Caki2 (cell line): ENCODE measurements at regions not wholly inside any gene's neighbourhood (a gene's known extent, or its start where the extent isn't known, plus 50 kb on each side); places are given as distances from the start of the nearest gene placed in this dataset.

Experiments used
- DNase-seq: peaks from one replicate; pipeline ENCODE4 v3.0.0-alpha.2; 2015; ENCODE audit warnings: low read depth
- in situ Hi-C: cut with HindIII; loops from 2 replicates; pipeline ENCODE4 v1.10.0; 2016; ENCODE audit warnings: low sequenced_read_pairs, low pct_unique_long_range_greater_than_20kb, mixed read lengths

DNA sequence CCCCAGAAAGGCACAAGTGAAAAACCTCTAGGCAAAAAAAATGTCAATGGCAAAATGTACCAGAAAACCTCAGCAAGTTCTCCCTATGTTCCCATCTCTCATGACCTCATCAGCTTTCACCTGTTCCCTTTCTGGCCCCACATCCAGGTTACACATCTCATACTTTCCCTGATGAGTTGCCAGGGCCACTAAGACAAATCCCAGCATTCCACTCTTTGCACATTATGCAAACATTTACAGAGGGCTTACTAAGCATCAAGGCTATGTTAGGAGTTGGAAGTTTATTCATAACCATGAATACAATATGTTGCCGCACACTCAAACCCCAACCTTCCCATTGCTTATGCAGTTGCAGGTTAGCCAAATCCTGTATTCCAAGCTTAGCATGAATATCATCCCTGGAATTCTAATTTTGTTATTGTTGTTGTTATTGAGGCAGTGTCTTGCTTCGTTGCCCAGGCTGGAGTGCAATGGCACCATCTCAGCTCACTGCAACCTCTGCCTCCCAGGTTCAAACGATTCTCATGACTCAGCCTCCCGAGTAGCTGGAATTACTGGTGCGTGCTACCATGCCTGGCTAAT, 129.3 kb upstream of the UBE2E2 start:
- DNase-seq = peak; percentile 83

DNA sequence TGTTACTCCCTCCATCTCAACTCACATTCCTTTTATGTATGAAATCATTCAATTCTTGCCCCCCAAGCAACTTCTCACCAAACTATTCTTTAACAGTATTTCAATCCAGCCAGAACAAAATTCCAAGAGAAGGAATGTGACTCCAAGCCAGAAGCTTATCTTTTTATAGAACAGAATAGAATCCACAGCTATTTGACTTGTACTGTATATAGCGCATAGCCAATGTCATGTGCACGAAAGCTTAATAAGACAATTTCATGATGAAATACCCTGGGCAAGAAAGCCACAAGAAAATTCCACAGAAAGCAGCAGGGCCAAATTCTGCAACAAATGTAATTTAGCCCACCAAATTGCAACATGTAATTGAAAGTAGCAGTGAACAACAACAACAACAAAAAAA, 127.6 kb upstream of the UBE2E2 start:
- peak; percentile 4 for DNase-seq
- in situ Hi-C loops = no loop called here

More for the DNA sequence above, 129.3 kb upstream of the UBE2E2 start:
- in situ Hi-C loops = no loop called here

DNA sequence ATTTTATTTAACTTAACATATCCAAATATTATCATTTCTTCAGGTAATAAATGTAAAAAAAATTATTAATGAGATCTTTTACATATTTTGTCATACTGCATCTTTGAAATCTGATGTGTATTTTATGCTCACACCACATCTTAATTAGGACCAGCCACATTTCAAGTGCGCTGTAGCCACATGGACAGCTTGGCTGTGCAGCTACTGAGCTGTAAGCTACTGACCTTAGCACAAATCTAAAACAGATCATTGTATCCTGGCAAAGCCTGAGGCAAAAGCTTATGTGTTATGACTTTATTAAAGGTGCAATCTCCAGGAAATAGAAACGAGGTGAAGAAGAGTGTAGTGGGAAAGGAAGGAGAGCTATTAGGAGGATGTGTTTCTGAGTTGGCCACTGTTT, 126.7 kb upstream of the UBE2E2 start:
- in situ Hi-C loops = no loop called here
- DNase-seq = no peak

DNA sequence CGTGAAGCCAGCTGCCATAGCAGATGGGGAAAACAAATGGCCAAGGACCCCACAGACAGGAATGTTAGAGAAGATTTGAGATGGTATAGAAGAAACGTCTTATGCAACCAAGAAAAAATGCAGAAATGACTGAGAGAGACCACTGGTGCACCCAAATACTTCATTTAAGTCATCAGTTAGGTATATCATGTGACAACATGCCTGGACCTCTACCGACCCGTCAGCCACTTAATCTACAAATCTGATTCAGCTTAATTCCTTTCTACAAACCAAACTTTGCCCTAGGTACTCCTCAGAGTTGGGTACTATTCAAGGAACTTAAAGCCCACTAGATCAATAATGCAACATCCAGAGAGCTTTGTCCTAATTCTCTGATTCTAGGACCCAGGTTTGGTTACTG, 126.0 kb upstream of the UBE2E2 start:
- in situ Hi-C loops = no loop called here
- no peak for DNase-seq

DNA sequence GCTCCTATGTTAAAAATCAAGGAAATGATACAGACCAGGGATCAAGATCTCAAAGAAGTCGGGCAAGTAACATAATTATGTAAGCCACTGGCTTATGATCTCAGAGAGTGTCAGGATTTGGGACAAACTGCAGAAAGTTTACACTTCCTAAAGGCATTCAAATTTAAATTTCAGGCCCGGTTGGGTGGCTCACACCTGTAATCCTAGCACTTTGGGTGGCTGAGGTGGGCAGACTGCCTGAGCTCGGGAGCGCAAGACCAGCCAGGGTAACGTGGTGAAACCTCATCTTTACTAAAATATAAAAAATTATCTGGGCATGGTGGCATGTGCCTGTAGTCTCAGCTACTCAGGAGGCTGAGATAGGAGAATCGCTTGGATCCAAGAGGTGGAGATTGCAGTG, 124.4 kb upstream of the UBE2E2 start:
- no peak for DNase-seq
- in situ Hi-C loops = no loop called here

DNA sequence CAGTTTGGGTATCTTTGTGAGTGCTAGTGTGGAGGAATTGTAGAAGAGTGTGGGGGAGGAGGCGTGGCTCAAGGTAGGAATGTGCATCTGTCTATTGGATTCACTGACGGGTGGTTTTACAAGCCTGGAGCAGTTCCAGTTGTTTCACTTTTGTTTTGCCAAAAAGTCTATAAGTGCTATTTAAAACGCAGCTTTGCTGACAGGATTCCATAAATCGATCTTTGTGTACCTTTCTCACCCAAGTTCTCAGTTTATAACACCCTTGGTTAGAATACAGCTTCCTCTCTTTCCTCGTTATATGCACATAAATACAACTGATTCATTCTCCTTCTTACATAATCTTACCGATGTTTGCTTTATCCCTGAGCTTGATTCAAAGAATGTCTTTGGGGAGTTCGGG, 123.2 kb upstream of the UBE2E2 start:
- in situ Hi-C loops = no loop called here
- DNase-seq = peak; percentile 21

DNA sequence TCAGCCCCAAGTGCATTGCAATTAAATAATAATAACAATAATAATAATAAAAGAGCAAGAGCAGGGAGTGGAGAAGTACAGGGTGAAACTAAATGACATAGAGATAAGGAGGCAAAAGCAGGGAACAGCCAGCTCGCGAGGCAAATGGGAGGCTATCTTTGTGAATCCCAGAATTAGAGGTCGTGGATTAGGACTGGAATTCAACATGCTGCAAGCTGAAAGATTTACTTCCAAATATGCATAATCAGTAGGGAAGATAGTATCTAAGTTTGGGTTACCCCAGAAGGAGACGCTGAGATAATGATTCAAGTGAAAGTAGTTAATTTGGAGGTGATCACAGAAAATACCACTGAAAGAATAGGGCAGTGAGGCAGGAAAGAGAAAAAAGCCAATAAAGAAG, 119.4 kb upstream of the UBE2E2 start:
- in situ Hi-C loops = no loop called here
- DNase-seq = no peak

DNA sequence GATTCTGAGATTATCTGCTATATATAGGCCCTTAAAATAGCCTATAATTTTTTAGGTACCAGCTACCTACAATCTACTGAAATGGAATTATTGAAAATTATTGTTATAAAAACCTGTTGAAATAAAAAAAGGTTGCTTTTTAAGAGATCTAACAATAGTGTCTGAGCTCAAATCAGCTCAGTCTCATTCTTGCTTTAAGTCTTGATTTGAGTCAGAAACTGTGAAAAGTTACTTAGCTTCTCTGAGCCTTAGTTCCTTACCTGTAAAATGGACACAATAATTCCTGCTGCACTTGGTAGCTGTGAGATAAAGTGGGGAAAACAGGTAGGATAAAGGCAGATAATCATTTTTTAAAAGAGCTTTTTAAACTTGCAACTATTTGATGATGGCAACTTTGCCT, 118.8 kb upstream of the UBE2E2 start:
- in situ Hi-C loops = no loop called here
- no peak for DNase-seq

DNA sequence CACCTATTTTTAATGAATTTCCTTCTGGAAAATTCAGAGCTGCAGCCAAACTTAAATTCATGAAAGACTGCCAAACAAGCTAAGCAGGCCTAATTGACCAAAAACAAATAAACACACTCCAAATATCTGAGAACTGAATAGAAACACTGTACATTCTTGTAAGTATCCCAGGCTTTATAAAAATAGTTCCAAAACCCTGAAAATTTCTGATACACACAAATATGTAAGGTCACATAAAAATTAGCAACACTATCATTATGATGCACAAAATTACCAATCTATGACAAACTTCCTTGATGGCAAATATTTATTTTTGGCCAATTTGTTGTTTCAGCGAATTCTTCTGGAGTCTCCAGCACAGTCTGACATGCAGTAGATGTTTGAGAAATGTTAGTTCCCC, 117.9 kb upstream of the UBE2E2 start:
- no peak for DNase-seq
- in situ Hi-C loops = no loop called here

DNA sequence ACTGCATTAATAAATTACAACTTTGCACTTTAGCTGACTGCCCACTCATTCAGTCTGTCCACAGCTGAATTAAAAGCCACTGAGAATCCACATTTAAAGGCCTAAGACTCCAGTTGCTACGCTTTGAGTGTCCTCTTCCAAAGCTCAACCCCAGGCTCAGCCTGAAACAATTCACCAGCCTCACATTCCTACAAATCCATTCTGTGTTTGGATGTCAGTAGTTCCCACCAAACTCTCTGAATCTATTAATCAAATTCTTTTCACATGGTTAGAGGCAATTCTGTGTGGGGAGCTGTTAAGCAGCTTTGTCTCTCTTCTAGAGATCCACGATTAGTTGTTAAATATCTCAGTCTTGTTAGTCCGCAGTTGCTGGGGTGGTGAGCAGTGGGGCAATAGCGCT, 116.8 kb upstream of the UBE2E2 start:
- no peak for DNase-seq
- in situ Hi-C loops = no loop called here

DNA sequence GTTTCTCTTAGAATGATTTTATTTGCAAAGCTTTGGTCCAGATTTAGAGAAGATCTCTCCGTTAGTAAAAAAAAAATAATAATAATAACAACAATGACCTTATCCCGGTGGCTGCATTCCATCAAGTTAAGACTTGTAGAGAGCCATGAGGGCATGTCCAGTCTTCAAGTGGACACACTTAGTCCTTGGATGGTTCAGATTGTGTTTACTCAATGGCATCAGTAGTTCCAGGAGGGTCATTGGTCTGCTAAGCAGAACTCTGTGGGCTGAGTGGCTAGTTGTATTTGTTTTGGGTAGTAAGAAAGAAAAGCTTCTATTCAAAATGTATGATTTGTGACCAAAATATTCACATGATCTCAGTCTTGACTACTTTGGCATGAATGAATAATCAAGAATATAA, 116.3 kb upstream of the UBE2E2 start:
- in situ Hi-C loops = no loop called here
- no peak for DNase-seq

DNA sequence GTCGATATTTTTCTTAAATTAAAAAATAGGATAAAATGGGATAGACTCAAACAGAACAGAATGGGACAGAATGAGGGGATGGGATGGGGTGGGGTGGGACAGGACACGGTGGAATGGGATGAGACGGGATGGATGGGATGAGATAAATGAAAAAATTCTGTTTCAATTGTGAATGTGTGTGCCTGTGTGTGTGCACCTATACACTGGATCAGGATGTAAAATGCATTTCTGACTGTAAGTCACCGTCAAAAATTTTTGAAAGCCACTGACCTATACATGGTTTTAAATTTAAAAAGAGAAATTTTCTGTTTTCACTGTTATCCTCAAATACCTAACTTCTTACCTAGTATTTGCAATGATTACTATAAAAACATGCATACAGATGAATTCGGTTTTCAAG, 108.7 kb upstream of the UBE2E2 start:
- in situ Hi-C loops = no loop called here
- DNase-seq = no peak

DNA sequence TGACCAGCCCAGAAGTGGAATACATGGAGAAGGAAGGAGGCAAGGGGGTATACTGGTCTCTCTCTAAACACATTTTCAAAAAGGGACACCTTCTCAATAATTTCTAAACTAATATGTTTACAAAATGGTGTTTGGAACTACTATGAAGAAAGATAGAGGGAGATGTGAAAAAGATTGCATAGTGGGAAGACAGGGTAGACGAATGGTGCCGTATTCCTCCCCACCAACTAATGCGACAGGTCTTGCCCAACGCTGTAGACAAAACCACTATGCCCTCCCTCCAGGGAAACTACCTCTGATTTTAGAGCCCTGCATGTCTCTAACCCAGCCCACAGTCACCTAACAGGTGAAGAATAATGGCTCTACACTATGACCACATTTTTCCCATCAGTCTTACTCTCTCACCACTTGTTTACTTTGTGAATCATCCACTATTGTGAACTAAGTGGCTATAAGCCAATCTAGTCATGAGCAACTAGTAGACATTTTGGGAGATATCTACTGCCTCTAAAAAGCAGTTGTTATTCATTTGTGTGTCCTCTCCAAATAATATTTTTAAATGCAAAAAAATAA, 108.2 kb upstream of the UBE2E2 start:
- DNase-seq = peak; percentile 73
- in situ Hi-C loops = no loop called here

DNA sequence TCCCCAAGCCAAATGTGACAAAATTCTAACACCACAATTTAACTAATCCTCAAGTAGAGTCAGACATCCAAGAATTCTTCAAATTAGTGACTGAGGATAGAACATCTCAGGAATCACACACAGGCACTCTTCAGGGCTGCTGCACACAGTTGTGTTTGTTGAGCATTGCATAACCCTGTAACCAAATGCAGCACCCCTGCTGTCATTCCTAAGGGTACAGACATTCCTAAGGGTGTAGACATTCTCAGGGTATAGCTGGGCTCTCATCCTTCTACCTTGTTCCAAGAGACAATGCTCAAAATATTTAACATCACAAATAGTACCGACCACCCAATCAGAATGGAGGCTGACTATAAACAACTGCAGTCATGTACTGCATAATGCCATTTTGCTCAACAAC, 107.1 kb upstream of the UBE2E2 start:
- no peak for DNase-seq
- in situ Hi-C loops = no loop called here

DNA sequence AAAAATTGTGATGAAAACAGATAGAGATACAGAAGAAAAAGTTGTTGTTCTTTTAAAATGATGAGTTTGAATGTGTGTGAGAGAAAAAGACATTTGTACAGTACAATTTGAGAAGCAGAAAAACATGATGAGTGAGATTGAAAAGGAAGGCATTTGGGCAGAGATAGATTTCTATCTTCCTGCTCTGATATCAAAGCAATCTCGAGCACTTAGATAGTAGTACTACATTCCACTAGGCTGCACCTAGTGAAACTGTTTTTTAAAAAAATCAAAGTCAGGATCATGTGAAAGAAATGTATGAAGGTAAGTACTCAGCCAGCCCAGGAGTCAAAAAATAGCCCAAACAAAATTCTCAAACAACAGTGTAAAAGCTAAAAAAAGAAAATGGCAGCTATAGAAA, 104.1 kb upstream of the UBE2E2 start:
- in situ Hi-C loops = no loop called here
- no peak for DNase-seq

DNA sequence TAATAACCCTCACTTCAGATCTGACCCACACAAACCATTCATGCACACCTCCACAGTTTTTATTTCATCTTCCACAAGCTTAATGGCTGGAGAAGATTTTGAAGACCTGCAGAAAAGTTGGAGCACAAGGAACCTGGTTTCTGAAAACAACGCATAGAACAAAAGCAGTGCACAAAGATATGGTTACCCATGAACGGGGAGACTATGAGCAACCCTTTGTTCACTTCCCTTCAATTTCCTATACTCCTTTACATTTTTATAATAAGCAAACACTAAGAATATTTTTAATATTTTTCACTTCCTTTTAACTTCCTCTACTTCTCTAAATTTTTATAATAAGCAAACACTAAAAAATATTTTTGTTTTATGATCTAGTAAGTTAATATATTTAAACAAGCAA, 103.5 kb upstream of the UBE2E2 start:
- in situ Hi-C loops = no loop called here
- no peak for DNase-seq

DNA sequence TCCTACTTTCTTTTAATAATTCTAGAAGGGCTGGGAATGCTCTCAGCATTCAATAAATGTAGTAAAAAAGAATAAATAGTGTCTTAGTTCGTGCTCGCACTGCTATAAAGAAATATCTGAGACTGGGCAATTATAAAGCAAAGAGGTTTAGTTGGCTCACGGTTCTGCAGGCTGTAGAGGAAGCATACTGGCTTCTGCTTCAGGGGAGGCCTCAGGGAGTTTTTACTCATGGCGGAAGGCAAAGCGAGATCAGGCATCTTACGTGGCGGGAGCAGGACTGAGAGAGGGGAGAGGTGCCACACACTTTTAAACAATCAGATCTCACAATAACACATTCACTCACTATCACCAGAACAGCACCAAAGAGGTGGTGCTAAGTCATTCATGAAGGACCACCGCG, 103.0 kb upstream of the UBE2E2 start:
- DNase-seq = no peak
- in situ Hi-C loops = no loop called here

DNA sequence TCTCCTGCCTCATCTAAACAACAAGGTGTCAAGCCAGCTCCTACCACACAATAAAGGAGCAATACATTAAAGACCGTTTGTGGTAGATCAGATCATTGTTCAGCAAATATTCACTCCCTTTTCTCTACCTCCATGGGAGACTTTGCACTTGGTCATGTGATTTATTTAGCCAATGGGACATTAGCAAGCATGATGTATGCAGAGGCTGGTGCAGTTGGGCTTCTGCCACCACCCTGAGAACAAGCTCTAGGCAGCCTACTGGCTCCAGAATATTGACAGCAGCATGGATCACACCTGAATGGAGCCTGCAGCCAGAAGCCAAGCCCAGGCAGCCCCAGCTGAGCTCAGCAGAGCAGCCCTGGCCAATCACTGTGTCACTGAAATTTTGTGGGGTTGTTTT, 99.4 kb upstream of the UBE2E2 start:
- no peak for DNase-seq
- in situ Hi-C loops = no loop called here

DNA sequence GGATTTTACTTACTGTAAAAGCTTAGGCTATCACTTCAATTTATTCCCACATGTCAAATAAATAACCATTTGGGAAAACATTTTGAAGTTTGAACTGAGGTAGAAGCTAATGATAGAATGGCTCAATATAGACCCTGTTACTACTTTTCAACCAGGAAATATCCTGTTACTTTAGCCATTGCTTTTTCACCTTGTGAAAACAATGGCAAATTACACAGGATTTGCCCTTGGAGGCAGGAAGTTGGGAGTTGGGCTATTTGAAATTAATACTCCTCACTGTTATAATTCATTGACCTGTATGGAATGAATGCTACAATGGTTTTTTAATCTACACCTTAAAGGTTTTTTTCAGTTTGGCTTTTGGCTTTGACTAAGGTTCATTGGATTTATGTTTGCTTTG, 98.1 kb upstream of the UBE2E2 start:
- in situ Hi-C loops = no loop called here
- no peak for DNase-seq

DNA sequence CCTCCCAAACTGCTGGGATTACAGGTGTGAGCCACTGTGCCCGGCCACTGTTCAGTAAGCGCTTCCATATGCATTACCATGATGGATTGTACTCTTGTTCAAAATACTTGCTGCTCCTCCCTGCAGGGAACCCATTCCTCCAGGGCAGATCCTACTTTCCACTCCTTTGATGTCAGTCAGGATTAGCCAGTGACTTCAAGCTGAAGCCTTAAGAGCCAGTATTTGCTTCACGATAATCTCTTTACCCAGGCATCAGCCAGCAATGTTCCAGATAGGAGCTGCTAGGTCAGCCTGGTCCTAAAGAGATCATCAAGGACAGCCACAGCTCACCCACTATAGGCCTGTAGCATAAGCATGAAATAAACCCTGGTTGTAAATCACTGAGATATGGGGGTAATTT, 96.5 kb upstream of the UBE2E2 start:
- no peak for DNase-seq

DNA sequence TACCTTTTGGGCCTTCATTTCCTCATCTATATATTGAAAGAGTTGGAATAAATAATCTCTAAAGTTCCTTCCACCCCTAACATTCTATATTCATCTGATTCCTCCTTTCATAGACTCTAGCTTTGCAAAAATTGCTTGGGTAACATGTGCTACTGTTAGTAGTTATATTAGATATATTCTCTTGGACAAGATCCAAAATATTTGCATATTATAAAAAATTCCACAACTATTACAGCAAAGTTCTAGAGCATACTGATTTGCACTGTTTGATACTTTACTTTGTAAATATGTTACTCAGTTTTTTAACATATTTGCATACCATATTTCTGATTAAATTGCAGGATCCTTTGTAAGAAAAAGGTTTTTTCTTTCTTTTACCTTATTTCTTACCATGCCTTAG, 95.9 kb upstream of the UBE2E2 start:
- in situ Hi-C loops = no loop called here
- DNase-seq = no peak

More for the DNA sequence above, 96.5 kb upstream of the UBE2E2 start:
- in situ Hi-C loops = no loop called here
